Ishikawa (cell line): ENCODE measurements at regions not wholly inside any gene's neighbourhood (a gene's known extent, or its start where the extent isn't known, plus 50 kb on each side); places are given as distances from the start of the nearest gene placed in this dataset.

Experiments used
- CEBPB ChIP-seq: IDR thresholded peaks from 2 replicates; pipeline ENCODE4 v1.6.1; 2012
- CREB1 ChIP-seq: IDR thresholded peaks from 2 replicates; pipeline ENCODE4 v1.6.1; 2012; ENCODE audit warnings: low read depth
- EP300 ChIP-seq: IDR thresholded peaks from 2 replicates; pipeline ENCODE4 v1.6.1; 2012; ENCODE audit warnings: borderline replicate concordance
- MAX ChIP-seq: IDR thresholded peaks from 2 replicates; pipeline ENCODE4 v1.6.1; 2012
- RAD21 ChIP-seq: IDR thresholded peaks from 2 replicates; pipeline ENCODE4 v1.6.1; 2012; ENCODE audit warnings: low read depth
- REST ChIP-seq: IDR thresholded peaks from 2 replicates; pipeline ENCODE4 v1.6.1; 2012; ENCODE audit warnings: low read depth, mild to moderate bottlenecking
- TAF1 ChIP-seq: IDR thresholded peaks from 2 replicates; pipeline ENCODE4 v1.6.1; 2012; ENCODE audit warnings: low read depth, mild to moderate bottlenecking
- TCF12 ChIP-seq: IDR thresholded peaks from 2 replicates; pipeline ENCODE4 v1.6.1; 2012; ENCODE audit warnings: low read depth
- TEAD4 ChIP-seq: IDR thresholded peaks from 2 replicates; pipeline ENCODE4 v1.6.1; 2012
- USF1 ChIP-seq: IDR thresholded peaks from 2 replicates; pipeline ENCODE4 v1.6.1; 2012
- YY1 ChIP-seq: IDR thresholded peaks from 2 replicates; pipeline ENCODE4 v1.6.1; 2012; ENCODE audit warnings: low read depth

- TF ChIP-seq EP300 (no peak), CEBPB (no peak), TAF1 (no peak), REST (no peak), TEAD4 (no peak), USF1 (no peak), MAX (no peak), CREB1 (no peak), YY1 (no peak), TCF12 (no peak), RAD21 (no peak)
Measured at GRCh38 chr5:110297152-110297670, 429.3 kb downstream of the TMEM232 start.
